A673 (cell line): ENCODE measurements at regions not wholly inside any gene's neighbourhood (a gene's known extent, or its start where the extent isn't known, plus 50 kb on each side); places are given as distances from the start of the nearest gene placed in this dataset.

Source experiments
- BruUV-seq: library from RNA; stranded (reverse); fragments of 400-500 nt; replicated peaks from 2 replicates; lab custom pipeline; 2021; lab: Mats Ljungman, UMichigan
- CTCF ChIA-PET: fragments of 300-600 bp; sonication (Branson Sonifier 250); formaldehyde crosslinking; loops from one replicate; lab custom pipeline; 2022; ENCODE audit warnings: antibody characterized with exemption; lab: Charles Lee
- POLR2A ChIA-PET: fragments of 300-600 bp; sonication (Branson Sonifier 250); formaldehyde crosslinking; loops from one replicate; lab custom pipeline; 2022; ENCODE audit warnings: antibody characterized with exemption; ENCODE audit not compliant: low non-redundant PET; lab: Charles Lee
- DNase-seq: peaks from one replicate; pipeline ENCODE4 v3.0.0-alpha.2; 2015; ENCODE audit warnings: low spot score
- H3K27ac ChIP-seq: fragments of 200-600 bp; sonication (generic); 2 replicates; pipeline ENCODE4 v1.5.1; 2016; ENCODE audit warnings: mixed run types, low read depth, mild to moderate bottlenecking, mixed read lengths, antibody characterized with exemption, low read length; ENCODE audit not compliant: poor library complexity, severe bottlenecking
- H3K27me3 ChIP-seq: fragments of 200-600 bp; sonication (generic); replicated peaks from 2 replicates; pipeline ENCODE4 v1.6.1; 2017; ENCODE audit warnings: mixed run types, low read depth, mild to moderate bottlenecking, mixed read lengths, antibody characterized with exemption, low read length; ENCODE audit not compliant: insufficient read depth, poor library complexity
- H3K36me3 ChIP-seq: fragments of 200-600 bp; sonication (generic); 2 replicates; pipeline ENCODE4 v1.6.1; 2016; ENCODE audit warnings: mixed run types, mild to moderate bottlenecking, mixed read lengths, antibody characterized with exemption, low read length; ENCODE audit not compliant: insufficient read depth, poor library complexity, severe bottlenecking
- H3K4me1 ChIP-seq: fragments of 200-600 bp; sonication (generic); 2 replicates; pipeline ENCODE4 v1.6.1; 2017; ENCODE audit warnings: mixed run types, mild to moderate bottlenecking, mixed read lengths, antibody characterized with exemption, low read length; ENCODE audit not compliant: insufficient read depth, poor library complexity, severe bottlenecking
- H3K4me3 ChIP-seq: fragments of 200-600 bp; sonication (generic); 2 replicates; pipeline ENCODE4 v1.5.1; 2016; ENCODE audit warnings: low read depth, mixed run types, mild to moderate bottlenecking, mixed read lengths, low read length; ENCODE audit not compliant: poor library complexity, severe bottlenecking
- H3K9me3 ChIP-seq: fragments of 200-600 bp; sonication (generic); 2 replicates; pipeline ENCODE4 v1.6.1; 2016; ENCODE audit warnings: mixed run types, low read depth, mild to moderate bottlenecking, mixed read lengths, antibody characterized with exemption, low read length; ENCODE audit not compliant: poor library complexity, severe bottlenecking
- CTCF ChIP-seq: fragments of 300-800, 200-600 bp; sonication (generic); conservative IDR thresholded peaks from 2 replicates; pipeline ENCODE4 v1.5.1; 2017; ENCODE audit warnings: low read depth, mild to moderate bottlenecking, antibody characterized with exemption, low read length, moderate library complexity, mixed read lengths
- EZH2 ChIP-seq: fragments of 200-600 bp; sonication (generic); IDR thresholded peaks from 2 replicates; pipeline ENCODE4 v1.6.1; 2017; ENCODE audit warnings: borderline replicate concordance, low read depth, mild to moderate bottlenecking, mixed read lengths, antibody characterized with exemption, low read length; ENCODE audit not compliant: poor library complexity, severe bottlenecking
- intact Hi-C: fragments of 100-400 bp; cut with micrococcal nuclease; formaldehyde crosslinking; loops from one replicate; pipeline ENCODE4 v1.10.0; 2022; ENCODE audit not compliant: unreplicated experiment

GRCh38 chr12:16136219-16136988, 141.1 kb downstream of the SLC15A5 start:
- H3K4me1 ChIP-seq, result no peaks in the 10 kb centered on the region
- no peak for DNase-seq
- intact Hi-C loops, result no loop called here
- TF ChIP-seq EZH2, result no peak
- no peak for TF ChIP-seq CTCF
- POLR2A ChIA-PET, result no interaction called here
- BruUV-seq, result no TSS peak
- peaks cover 30% of the 10 kb centered on the region for H3K9me3 ChIP-seq
- H3K27me3 ChIP-seq, result no peaks in the 10 kb centered on the region
- H3K4me3 ChIP-seq, result no peak overlapping the region
- CTCF ChIA-PET, result no interaction called here
- no peak overlapping the region for H3K27ac ChIP-seq
- no peaks in the 10 kb centered on the region for H3K36me3 ChIP-seq

GRCh38 chr12:16135323-16135722, 142.2 kb downstream of the SLC15A5 start:
- Histone ChIP-seq H3K4me3 (no peak overlapping the region), H3K9me3 (peaks cover 30% of the 10 kb centered on the region), H3K27me3 (no peaks in the 10 kb centered on the region), H3K27ac (no peak overlapping the region), H3K4me1 (no peaks in the 10 kb centered on the region), H3K36me3 (no peaks in the 10 kb centered on the region)
- no peak for DNase-seq
- ChIA-PET POLR2A (no interaction called here), CTCF (no interaction called here)
- no TSS peak for BruUV-seq
- TF ChIP-seq CTCF (no peak), EZH2 (no peak)
- intact Hi-C loops, result no loop called here

GRCh38 chr12:16130343-16130742, 147.1 kb downstream of the SLC15A5 start:
- Histone ChIP-seq H3K9me3 (peaks cover 24% of the 10 kb centered on the region), H3K4me3 (no peak overlapping the region), H3K27me3 (no peaks in the 10 kb centered on the region), H3K36me3 (no peaks in the 10 kb centered on the region), H3K4me1 (no peaks in the 10 kb centered on the region), H3K27ac (no peak overlapping the region)
- DNase-seq, result no peak
- intact Hi-C loops, result no loop called here
- no TSS peak for BruUV-seq
- ChIA-PET CTCF (no interaction called here), POLR2A (no interaction called here)
- TF ChIP-seq EZH2 (no peak), CTCF (no peak)
